ENCODE measurements at regions not wholly inside any gene's neighbourhood (a gene's known extent, or its start where the extent isn't known, plus 50 kb on each side); places are given as distances from the start of the nearest gene placed in this dataset.

- Mint-ChIP-seq H3K27ac (peak overlapping the region; percentile 48), H3K4me1 (no peaks in the 10 kb centered on the region), H3K27me3 (ENCODE audit: insufficient read depth, low read depth, poor library complexity) (peaks cover 4% of the 10 kb centered on the region), H3K9me3 (no peaks in the 10 kb centered on the region; the same call in 2 of the 3 replicates), H3K4me3 (no peak overlapping the region), H3K36me3 (ENCODE audit: low read depth) (no peaks in the 10 kb centered on the region)
- H3K9me2 ChIP-seq (ENCODE audit: insufficient read depth): no peaks in the 10 kb centered on the region
- TF ChIP-seq, protein P1, sequence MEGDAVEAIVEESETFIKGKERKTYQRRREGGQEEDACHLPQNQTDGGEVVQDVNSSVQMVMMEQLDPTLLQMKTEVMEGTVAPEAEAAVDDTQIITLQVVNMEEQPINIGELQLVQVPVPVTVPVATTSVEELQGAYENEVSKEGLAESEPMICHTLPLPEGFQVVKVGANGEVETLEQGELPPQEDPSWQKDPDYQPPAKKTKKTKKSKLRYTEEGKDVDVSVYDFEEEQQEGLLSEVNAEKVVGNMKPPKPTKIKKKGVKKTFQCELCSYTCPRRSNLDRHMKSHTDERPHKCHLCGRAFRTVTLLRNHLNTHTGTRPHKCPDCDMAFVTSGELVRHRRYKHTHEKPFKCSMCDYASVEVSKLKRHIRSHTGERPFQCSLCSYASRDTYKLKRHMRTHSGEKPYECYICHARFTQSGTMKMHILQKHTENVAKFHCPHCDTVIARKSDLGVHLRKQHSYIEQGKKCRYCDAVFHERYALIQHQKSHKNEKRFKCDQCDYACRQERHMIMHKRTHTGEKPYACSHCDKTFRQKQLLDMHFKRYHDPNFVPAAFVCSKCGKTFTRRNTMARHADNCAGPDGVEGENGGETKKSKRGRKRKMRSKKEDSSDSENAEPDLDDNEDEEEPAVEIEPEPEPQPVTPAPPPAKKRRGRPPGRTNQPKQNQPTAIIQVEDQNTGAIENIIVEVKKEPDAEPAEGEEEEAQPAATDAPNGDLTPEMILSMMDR (conservative IDR thresholded peaks at IDR 0.05; ENCODE audit: low read depth in 2 of 2): no peak
- TF ChIP-seq POLR2AphosphoS5 (IDR thresholded peaks at IDR 0.05; ENCODE audit: low read depth): no peak
- TF ChIP-seq ZNF331 (CRISPR knock-in tag; IDR thresholded peaks at IDR 0.05; ENCODE audit: low read depth): no peak
- no peak for TF ChIP-seq EZH2phosphoT487 (IDR thresholded peaks at IDR 0.05; ENCODE audit: unreplicated experiment)
- no peak for TF ChIP-seq EZH2 (IDR thresholded peaks at IDR 0.05; ENCODE audit: low read depth, unreplicated experiment)
- no peak for TF ChIP-seq CREB1 (CRISPR knock-in tag; IDR thresholded peaks at IDR 0.05; ENCODE audit: low read depth)
- no peak for TF ChIP-seq JUNB (IDR thresholded peaks at IDR 0.05; ENCODE audit: unreplicated experiment)
- TF ChIP-seq ZNF114 (CRISPR knock-in tag; IDR thresholded peaks at IDR 0.05): no peak
- no peak for TF ChIP-seq STAT1 (IDR thresholded peaks at IDR 0.05; ENCODE audit: unreplicated experiment)
- no peak for TF ChIP-seq REST (IDR thresholded peaks at IDR 0.05; ENCODE audit: unreplicated experiment)
- TF ChIP-seq ZNF462 (CRISPR knock-in tag; IDR thresholded peaks at IDR 0.05): no peak
- no peak for TF ChIP-seq NANOG (IDR thresholded peaks at IDR 0.05; ENCODE audit: borderline replicate concordance)
- no peak for TF ChIP-seq ETS1 (IDR thresholded peaks at IDR 0.05)
- no peaks in the 10 kb centered on the region for H3K27me3 ChIP-seq (ENCODE audit: insufficient read depth)
- no peaks in the 10 kb centered on the region for H3K36me3 ChIP-seq (ENCODE audit: insufficient read depth)
- no peak overlapping the region for H2AFZ ChIP-seq
- no peaks in the 10 kb centered on the region for H4K20me1 ChIP-seq (replicated peaks; ENCODE audit: insufficient read depth)
- H3K4me2 ChIP-seq: no peak overlapping the region
- no peak overlapping the region for H3K27ac ChIP-seq (ENCODE audit: low read depth)
- no peak overlapping the region for H3K4me3 ChIP-seq
- H3K79me2 ChIP-seq (replicated peaks; ENCODE audit: insufficient read depth): no peaks in the 10 kb centered on the region
- no peak for ATAC-seq
- DNase-seq (ENCODE audit: low spot score): no peak
- H3K4me1 ChIP-seq (ENCODE audit: insufficient read depth): no peaks in the 10 kb centered on the region
- H3F3A ChIP-seq (replicated peaks; ENCODE audit: low read depth): no peaks in the 10 kb centered on the region
Observed at GRCh38 chr20:5670874-5671273, 60.1 kb upstream of the GPCPD1 start.

Measured in GM23338 (cell line).